H9 (cell line): ENCODE measurements at regions not wholly inside any gene's neighbourhood (a gene's known extent, or its start where the extent isn't known, plus 50 kb on each side); places are given as distances from the start of the nearest gene placed in this dataset.

ENCODE experiments used
- DNase-seq: peaks from one replicate; pipeline ENCODE4 v3.0.0-alpha.2; 2017
- H2AFZ ChIP-seq: one replicate; pipeline ENCODE4 v1.6.1; 2013; ENCODE audit warnings: mild to moderate bottlenecking, low read length, control low read depth, moderate library complexity
- H2AK5ac ChIP-seq: 2 replicates; pipeline ENCODE4 v1.6.1; 2013; ENCODE audit warnings: low read length, control low read depth, mixed read lengths; ENCODE audit not compliant: insufficient read length
- H2BK120ac ChIP-seq: one replicate; pipeline ENCODE4 v1.6.1; 2013; ENCODE audit warnings: low read depth, mild to moderate bottlenecking, low read length, control low read depth, inconsistent platforms; ENCODE audit not compliant: poor library complexity, severe bottlenecking
- H2BK12ac ChIP-seq: 2 replicates; pipeline ENCODE4 v1.6.1; 2013; ENCODE audit warnings: low read length, control low read depth, mixed read lengths, low read depth; ENCODE audit not compliant: insufficient read length
- H2BK15ac ChIP-seq: 2 replicates; pipeline ENCODE4 v1.6.1; 2013; ENCODE audit warnings: low read depth, low read length, control low read depth
- H2BK20ac ChIP-seq: one replicate; pipeline ENCODE4 v1.6.1; 2013; ENCODE audit warnings: low read depth, mild to moderate bottlenecking, low read length, control low read depth, inconsistent platforms; ENCODE audit not compliant: poor library complexity, severe bottlenecking
- H2BK5ac ChIP-seq: 2 replicates; pipeline ENCODE4 v1.6.1; 2013; ENCODE audit warnings: low read length, control low read depth, mixed read lengths; ENCODE audit not compliant: insufficient read length
- H3K14ac ChIP-seq: 2 replicates; pipeline ENCODE4 v1.6.1; 2013; ENCODE audit warnings: low read length, control low read depth; ENCODE audit not compliant: insufficient read depth
- H3K18ac ChIP-seq: 2 replicates; pipeline ENCODE4 v1.6.1; 2013; ENCODE audit warnings: low read depth, mild to moderate bottlenecking, mixed read lengths, low read length, control low read depth; ENCODE audit not compliant: insufficient read length
- H3K23ac ChIP-seq: 2 replicates; pipeline ENCODE4 v1.6.1; 2013; ENCODE audit warnings: low read length, control low read depth, mixed read lengths, low read depth; ENCODE audit not compliant: insufficient read length
- H3K23me2 ChIP-seq: 2 replicates; pipeline ENCODE4 v1.6.1; 2013; ENCODE audit warnings: low read depth, mild to moderate bottlenecking, mixed read lengths, low read length, control low read depth; ENCODE audit not compliant: insufficient read length, poor library complexity, severe bottlenecking
- H3K27ac ChIP-seq: 2 replicates; pipeline ENCODE4 v1.5.1; 2013; ENCODE audit warnings: low read length, control low read depth, mixed read lengths, low read depth; ENCODE audit not compliant: insufficient read length
- H3K27me3 ChIP-seq: 2 replicates; pipeline ENCODE4 v1.6.1; 2013; ENCODE audit warnings: low read length, control low read depth, inconsistent platforms; ENCODE audit not compliant: insufficient read depth
- H3K4ac ChIP-seq: 2 replicates; pipeline ENCODE4 v1.6.1; 2013; ENCODE audit warnings: low read depth, mild to moderate bottlenecking, control low read depth, inconsistent platforms, low read length, moderate library complexity
- H3K4me1 ChIP-seq: 2 replicates; pipeline ENCODE4 v1.6.1; 2013; ENCODE audit warnings: low read length, control low read depth, inconsistent platforms; ENCODE audit not compliant: insufficient read depth
- H3K4me2 ChIP-seq: 2 replicates; pipeline ENCODE4 v1.6.1; 2013; ENCODE audit warnings: low read length, control low read depth, mixed read lengths; ENCODE audit not compliant: insufficient read length, insufficient read depth
- H3K56ac ChIP-seq: 2 replicates; pipeline ENCODE4 v1.6.1; 2013; ENCODE audit warnings: low read depth, mild to moderate bottlenecking, mixed read lengths, low read length, control low read depth; ENCODE audit not compliant: insufficient read length
- H3K79me1 ChIP-seq: 2 replicates; pipeline ENCODE4 v1.6.1; 2013; ENCODE audit warnings: low read depth, mild to moderate bottlenecking, moderate library complexity, low read length, control low read depth, inconsistent platforms; ENCODE audit not compliant: insufficient read depth, poor library complexity, severe bottlenecking
- H3K79me2 ChIP-seq: 2 replicates; pipeline ENCODE4 v1.6.1; 2013; ENCODE audit warnings: low read length, control low read depth, inconsistent platforms; ENCODE audit not compliant: insufficient read depth
- H3K9ac ChIP-seq: 2 replicates; pipeline ENCODE4 v1.6.1; 2013; ENCODE audit warnings: low read length, control low read depth, mixed read lengths; ENCODE audit not compliant: insufficient read length; ENCODE audit errors: extremely low read depth
- H3K9me3 ChIP-seq: one replicate; pipeline ENCODE4 v1.6.1; 2013; ENCODE audit warnings: low read depth, low read length, inconsistent platforms; ENCODE audit not compliant: control insufficient read depth
- H3T11ph ChIP-seq: one replicate; pipeline ENCODE4 v1.6.1; 2013; ENCODE audit warnings: mild to moderate bottlenecking, low read length, control low read depth, inconsistent platforms
- H4K20me1 ChIP-seq: one replicate; pipeline ENCODE4 v1.6.1; 2013; ENCODE audit not compliant: control insufficient read depth, insufficient read length, insufficient read depth
- H4K5ac ChIP-seq: 2 replicates; pipeline ENCODE4 v1.6.1; 2013; ENCODE audit warnings: low read depth, mild to moderate bottlenecking, mixed read lengths, low read length, control low read depth; ENCODE audit not compliant: insufficient read length
- H4K8ac ChIP-seq: replicated peaks from 2 replicates; pipeline ENCODE4 v1.6.1; 2013; ENCODE audit warnings: low read length, control low read depth, mixed read lengths, low read depth; ENCODE audit not compliant: insufficient read length
- H4K91ac ChIP-seq: 2 replicates; pipeline ENCODE4 v1.6.1; 2013; ENCODE audit warnings: low read depth, mild to moderate bottlenecking, moderate library complexity, mixed read lengths, low read length, control low read depth; ENCODE audit not compliant: insufficient read length
- H3K27ac Mint-ChIP-seq, 3 experiments: 2 replicates in 2 of 3; 3 replicates in 1 of 3; pipeline ENCODE4 v1.8.0; 2020 to 2021; ENCODE audit warnings: mixed read lengths in 3 of 3, mild to moderate bottlenecking in 1 of 3, moderate library complexity in 1 of 3
- H3K27me3 Mint-ChIP-seq: 2 replicates; pipeline ENCODE4 v1.8.0; 2021; ENCODE audit warnings: low read depth, mild to moderate bottlenecking, moderate library complexity, mixed read lengths
- H3K36me3 Mint-ChIP-seq, 3 experiments: 2 replicates in 2 of 3; 3 replicates in 1 of 3; pipeline ENCODE4 v1.8.0; 2020 to 2021; ENCODE audit warnings: low read depth in 3 of 3, mixed read lengths in 3 of 3; ENCODE audit not compliant: insufficient read depth in 1 of 3
- H3K4me1 Mint-ChIP-seq, 2 experiments: 2 replicates each; pipeline ENCODE4 v1.8.0; 2020; ENCODE audit warnings: mixed read lengths in 2 of 2
- H3K4me3 Mint-ChIP-seq, 2 experiments: 2 replicates in 1 of 2; 3 replicates in 1 of 2; pipeline ENCODE4 v1.8.0; 2020 to 2021; ENCODE audit warnings: mild to moderate bottlenecking in 2 of 2, mixed read lengths in 2 of 2, moderate library complexity in 1 of 2
- H3K9me3 Mint-ChIP-seq, 2 experiments: 2 replicates in 1 of 2; 3 replicates in 1 of 2; pipeline ENCODE4 v1.8.0; 2020; ENCODE audit warnings: mild to moderate bottlenecking in 2 of 2, mixed read lengths in 2 of 2, moderate library complexity in 1 of 2
- WGBS: extraction: QIAGEN DNeasy Blood & Tissue Kit; methylation state at CpG from one replicate; pipeline ENCODE4 v1.1.7; 2013; ENCODE audit warnings: missing lambda C conversion rate, low lambda C conversion rate, mixed read lengths; ENCODE audit not compliant: insufficient read length; ENCODE audit errors: extremely low coverage; 5-methylcytosine and 5-hydroxymethylcytosine counted together
- TF ChIP-seq, protein P1 (sequence below): fragments of 200-600 bp; sonication (generic); conservative IDR thresholded peaks from 3 replicates; pipeline ENCODE4 v1.8.0; 2021; ENCODE audit warnings: antibody characterized with exemption, mild to moderate bottlenecking

DNA sequence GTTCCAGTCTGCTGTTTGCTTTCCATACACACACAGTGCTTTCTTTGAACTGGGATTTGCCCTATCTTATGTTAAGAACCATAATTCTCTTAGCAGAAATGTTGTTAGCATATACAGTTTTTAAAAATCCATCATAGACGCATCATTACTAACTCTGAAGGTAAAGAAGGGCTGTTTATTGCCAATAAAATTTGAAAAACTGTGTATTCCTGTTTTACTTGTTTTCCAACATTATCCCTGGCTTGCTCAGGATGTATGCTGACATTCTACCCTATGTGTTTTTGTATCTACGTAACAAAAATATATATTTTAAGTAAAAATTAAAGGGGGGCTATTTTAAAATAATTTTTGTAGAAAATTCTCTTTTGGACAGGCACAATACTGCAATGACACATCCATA, 857.2 kb downstream of the BRINP3 start:
- no peaks in the 10 kb centered on the region for H3K79me2 ChIP-seq
- H3T11ph ChIP-seq = no peak overlapping the region
- no peak overlapping the region for H4K91ac ChIP-seq
- no peak overlapping the region for H3K9ac ChIP-seq
- Mint-ChIP-seq H3K36me3 (no peaks in the 10 kb centered on the region), H3K27me3 (no peaks in the 10 kb centered on the region), H3K27ac (no peak overlapping the region), H3K9me3 (peaks cover 3 to 5% of the 10 kb centered on the region in 2 experiments; a peak in 3 of 5 replicates), H3K4me3 (no peak overlapping the region), H3K4me1 (no peaks in the 10 kb centered on the region)
- H3K23me2 ChIP-seq = no peaks in the 10 kb centered on the region
- no peaks in the 10 kb centered on the region for H3K9me3 ChIP-seq
- no peak overlapping the region for H2BK5ac ChIP-seq
- H3K27ac ChIP-seq = no peak overlapping the region
- no peaks in the 10 kb centered on the region for H3K79me1 ChIP-seq
- no peaks in the 10 kb centered on the region for H3K4me1 ChIP-seq
- WGBS = no CpG with 5 or more reads among the region's 2 CpGs
- no peak for DNase-seq
- no peak overlapping the region for H3K4me2 ChIP-seq
- H3K4ac ChIP-seq = no peak overlapping the region
- H2BK20ac ChIP-seq = no peak overlapping the region
- H2AK5ac ChIP-seq = no peak overlapping the region
- H2BK15ac ChIP-seq = no peak overlapping the region
- no peak overlapping the region for H2AFZ ChIP-seq
- H4K20me1 ChIP-seq = no peaks in the 10 kb centered on the region
- H3K23ac ChIP-seq = no peak overlapping the region
- no peak overlapping the region for H2BK120ac ChIP-seq
- no peak overlapping the region for H3K14ac ChIP-seq
- H3K27me3 ChIP-seq = no peaks in the 10 kb centered on the region
- no peak overlapping the region for H3K56ac ChIP-seq
- TF ChIP-seq, protein P1, sequence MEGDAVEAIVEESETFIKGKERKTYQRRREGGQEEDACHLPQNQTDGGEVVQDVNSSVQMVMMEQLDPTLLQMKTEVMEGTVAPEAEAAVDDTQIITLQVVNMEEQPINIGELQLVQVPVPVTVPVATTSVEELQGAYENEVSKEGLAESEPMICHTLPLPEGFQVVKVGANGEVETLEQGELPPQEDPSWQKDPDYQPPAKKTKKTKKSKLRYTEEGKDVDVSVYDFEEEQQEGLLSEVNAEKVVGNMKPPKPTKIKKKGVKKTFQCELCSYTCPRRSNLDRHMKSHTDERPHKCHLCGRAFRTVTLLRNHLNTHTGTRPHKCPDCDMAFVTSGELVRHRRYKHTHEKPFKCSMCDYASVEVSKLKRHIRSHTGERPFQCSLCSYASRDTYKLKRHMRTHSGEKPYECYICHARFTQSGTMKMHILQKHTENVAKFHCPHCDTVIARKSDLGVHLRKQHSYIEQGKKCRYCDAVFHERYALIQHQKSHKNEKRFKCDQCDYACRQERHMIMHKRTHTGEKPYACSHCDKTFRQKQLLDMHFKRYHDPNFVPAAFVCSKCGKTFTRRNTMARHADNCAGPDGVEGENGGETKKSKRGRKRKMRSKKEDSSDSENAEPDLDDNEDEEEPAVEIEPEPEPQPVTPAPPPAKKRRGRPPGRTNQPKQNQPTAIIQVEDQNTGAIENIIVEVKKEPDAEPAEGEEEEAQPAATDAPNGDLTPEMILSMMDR = no peak
- no peak overlapping the region for H4K5ac ChIP-seq
- no peak overlapping the region for H4K8ac ChIP-seq
- H2BK12ac ChIP-seq = no peak overlapping the region
- no peak overlapping the region for H3K18ac ChIP-seq
